ENCODE measurements at regions not wholly inside any gene's neighbourhood (a gene's known extent, or its start where the extent isn't known, plus 50 kb on each side); places are given as distances from the start of the nearest gene placed in this dataset.
"Not testable (repeated sequence)": the region's sequence is repeated elsewhere in the genome, so short reads cannot be mapped to it uniquely, and the experiment has no call there.

GRCh38 chrX:6965729-6966128, 181.8 kb upstream of the STS start:
- DNase-seq: no peak
- WGBS, 2 donors: 79% methylated on average over 4 of the region's 4 CpGs

GRCh38 chrX:6962006-6962355, 185.5 kb upstream of the STS start:
- intact Hi-C loops (cut with DNase I): no loop called here
- 87 to 91% methylated on average over 2 of the region's 2 CpGs for WGBS, 2 donors
- Histone ChIP-seq H3K27me3 (ENCODE audit: control insufficient read depth in 1 of 2, insufficient read depth in 2 of 2, low read length in 1 of 2) (no peaks in the 10 kb centered on the region), H3K4me1 (ENCODE audit: control insufficient read depth in 1 of 2, insufficient read depth in 2 of 2, low read length in 2 of 2) (no peaks in the 10 kb centered on the region), H3K4me3 (ENCODE audit: low read length in 2 of 2) (no peak overlapping the region), H3K9me3 (ENCODE audit: control insufficient read depth, low read length) (peaks cover 2% of the 10 kb centered on the region), H3K36me3 (ENCODE audit: control insufficient read depth in 1 of 2, insufficient read depth in 2 of 2, low read length in 1 of 2) (no peaks in the 10 kb centered on the region), H3K27ac (ENCODE audit: low read depth in 1 of 2, low read length in 2 of 2) (no peak overlapping the region)
- ATAC-seq (ENCODE audit: low FRiP score) (no peak), DNase-seq (no peak)

More at GRCh38 chrX:6965729-6966128, 181.8 kb upstream of the STS start:
- no peak overlapping the region for H3K4me3 ChIP-seq (ENCODE audit: low read length in 2 of 2)
- H3K36me3 ChIP-seq (ENCODE audit: control insufficient read depth in 1 of 2, insufficient read depth in 2 of 2, low read length in 1 of 2): no peaks in the 10 kb centered on the region
- no peaks in the 10 kb centered on the region for H3K9me3 ChIP-seq (ENCODE audit: control insufficient read depth, low read length)
- H3K27me3 ChIP-seq (ENCODE audit: control insufficient read depth in 1 of 2, insufficient read depth in 2 of 2, low read length in 1 of 2): no peaks in the 10 kb centered on the region
- H3K27ac ChIP-seq (ENCODE audit: low read depth in 1 of 2, low read length in 2 of 2): no peak overlapping the region
- no peaks in the 10 kb centered on the region for H3K4me1 ChIP-seq (ENCODE audit: control insufficient read depth in 1 of 2, insufficient read depth in 2 of 2, low read length in 2 of 2)
- intact Hi-C loops (cut with DNase I): no loop called here
- no peak for ATAC-seq (ENCODE audit: low FRiP score)

GRCh38 chrX:6961286-6962005, 186.1 kb upstream of the STS start:
- 71% methylated on average over 2 of the region's 2 CpGs for WGBS, 2 donors
- intact Hi-C loops (cut with DNase I): no loop called here

DNA sequence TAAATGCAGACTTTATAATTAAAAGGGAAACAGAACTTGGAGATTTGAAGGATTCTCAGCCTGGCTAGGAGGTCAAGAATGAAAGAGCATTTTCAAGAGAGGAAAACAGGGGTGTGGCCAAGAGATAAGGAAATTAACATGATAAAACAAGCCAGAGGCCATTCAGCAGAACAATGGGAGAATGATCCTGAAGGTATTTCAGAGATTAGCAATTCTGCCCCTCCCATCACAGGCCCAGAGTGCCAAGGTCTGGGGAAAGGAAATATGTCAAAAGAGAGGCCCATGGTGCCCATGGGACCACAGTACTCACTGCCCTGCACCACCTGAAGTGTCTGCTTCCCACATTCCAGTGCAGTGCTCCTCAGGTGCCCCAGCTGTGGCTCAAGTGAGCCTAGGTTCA, 188.5 kb upstream of the STS start:
- Histone ChIP-seq H3K4me3 (ENCODE audit: low read length in 2 of 2) (no peak overlapping the region), H3K27ac (ENCODE audit: low read depth in 1 of 2, low read length in 2 of 2) (no peak overlapping the region), H3K9me3 (ENCODE audit: control insufficient read depth, low read length) (peaks cover 2% of the 10 kb centered on the region), H3K36me3 (ENCODE audit: control insufficient read depth in 1 of 2, insufficient read depth in 2 of 2, low read length in 1 of 2) (no peaks in the 10 kb centered on the region), H3K27me3 (ENCODE audit: control insufficient read depth in 1 of 2, insufficient read depth in 2 of 2, low read length in 1 of 2) (no peaks in the 10 kb centered on the region), H3K4me1 (ENCODE audit: control insufficient read depth in 1 of 2, insufficient read depth in 2 of 2, low read length in 2 of 2) (no peaks in the 10 kb centered on the region)
- ATAC-seq (ENCODE audit: low FRiP score) (no peak), DNase-seq (no peak)
- intact Hi-C loops (cut with DNase I): no loop called here

More at GRCh38 chrX:6961286-6962005, 186.1 kb upstream of the STS start:
- ATAC-seq (ENCODE audit: low FRiP score) (no peak), DNase-seq (no peak)
- H3K36me3 ChIP-seq (ENCODE audit: control insufficient read depth in 1 of 2, insufficient read depth in 2 of 2, low read length in 1 of 2): no peaks in the 10 kb centered on the region
- H3K27me3 ChIP-seq (ENCODE audit: control insufficient read depth in 1 of 2, insufficient read depth in 2 of 2, low read length in 1 of 2): no peaks in the 10 kb centered on the region
- H3K4me3 ChIP-seq (ENCODE audit: low read length in 2 of 2): no peak overlapping the region
- H3K4me1 ChIP-seq (ENCODE audit: control insufficient read depth in 1 of 2, insufficient read depth in 2 of 2, low read length in 2 of 2): no peaks in the 10 kb centered on the region
- H3K27ac ChIP-seq (ENCODE audit: low read depth in 1 of 2, low read length in 2 of 2): no peak overlapping the region
- peaks cover 2% of the 10 kb centered on the region for H3K9me3 ChIP-seq (ENCODE audit: control insufficient read depth, low read length)

DNA sequence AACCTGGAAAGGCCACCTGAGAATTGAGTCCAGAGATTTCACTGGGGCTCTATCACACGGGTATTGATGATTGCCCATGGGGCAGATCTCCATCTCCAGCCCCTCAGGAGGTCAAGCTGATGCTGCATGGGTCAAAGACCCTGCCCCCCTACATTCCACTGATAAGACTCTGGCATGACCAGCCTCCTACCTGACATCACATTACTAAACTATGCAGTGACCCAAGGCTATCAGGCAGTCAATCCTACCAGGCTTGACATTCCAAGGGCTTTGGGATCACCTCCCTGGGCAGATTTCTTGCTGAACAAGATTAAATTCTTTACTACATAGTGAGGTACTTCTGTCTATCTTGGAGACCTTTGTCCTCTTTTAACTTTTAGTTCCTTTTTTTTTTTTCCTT, 192.7 kb upstream of the STS start:
- Histone ChIP-seq H3K27me3 (ENCODE audit: control insufficient read depth in 1 of 2, insufficient read depth in 2 of 2, low read length in 1 of 2) (no peaks in the 10 kb centered on the region), H3K4me3 (ENCODE audit: low read length in 2 of 2) (no peak overlapping the region), H3K27ac (ENCODE audit: low read depth in 1 of 2, low read length in 2 of 2) (no peak overlapping the region), H3K4me1 (ENCODE audit: control insufficient read depth in 1 of 2, insufficient read depth in 2 of 2, low read length in 2 of 2) (no peaks in the 10 kb centered on the region), H3K9me3 (ENCODE audit: control insufficient read depth, low read length) (peaks cover 2% of the 10 kb centered on the region), H3K36me3 (ENCODE audit: control insufficient read depth in 1 of 2, insufficient read depth in 2 of 2, low read length in 1 of 2) (no peaks in the 10 kb centered on the region)
- WGBS, 2 donors: 59 to 92% methylated on average over 1 of the region's 1 CpG
- ATAC-seq (ENCODE audit: low FRiP score) (no peak), DNase-seq (no peak)
- intact Hi-C loops (cut with DNase I): no loop called here

GRCh38 chrX:6946168-6946567, 201.3 kb upstream of the STS start:
- Histone ChIP-seq H3K27ac (ENCODE audit: low read depth in 1 of 2, low read length in 2 of 2) (no peak overlapping the region), H3K9me3 (ENCODE audit: control insufficient read depth, low read length) (no peaks in the 10 kb centered on the region), H3K4me3 (ENCODE audit: low read length in 2 of 2) (no peak overlapping the region), H3K27me3 (ENCODE audit: control insufficient read depth in 1 of 2, insufficient read depth in 2 of 2, low read length in 1 of 2) (no peaks in the 10 kb centered on the region), H3K4me1 (ENCODE audit: control insufficient read depth in 1 of 2, insufficient read depth in 2 of 2, low read length in 2 of 2) (no peaks in the 10 kb centered on the region), H3K36me3 (ENCODE audit: control insufficient read depth in 1 of 2, insufficient read depth in 2 of 2, low read length in 1 of 2) (no peaks in the 10 kb centered on the region)
- ATAC-seq (ENCODE audit: low FRiP score) (no peak), DNase-seq (no peak)
- intact Hi-C loops (cut with DNase I): no loop called here
- 82% methylated on average over 3 of the region's 3 CpGs for WGBS, 2 donors

DNA sequence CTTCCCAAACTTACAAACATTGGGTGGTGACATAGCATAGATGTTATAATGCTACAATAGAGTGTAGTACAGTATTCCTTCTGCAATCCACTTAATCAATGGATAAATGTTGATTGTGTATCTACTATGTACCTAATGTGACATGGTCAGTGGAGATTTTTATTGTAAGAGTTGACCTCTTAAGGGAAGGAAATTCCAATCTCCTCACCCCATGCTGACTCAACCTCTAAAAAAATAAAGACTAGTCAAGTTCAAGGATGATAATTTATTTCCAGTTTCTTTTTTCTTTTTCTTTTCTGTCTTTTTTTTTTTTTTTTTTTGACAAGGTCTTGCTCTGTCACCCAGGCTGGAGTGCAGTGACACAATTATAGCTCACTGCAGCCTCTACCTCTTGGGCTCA, 206.5 kb upstream of the STS start:
- DNase-seq: no peak
- intact Hi-C loops (cut with DNase I): no loop called here
- ATAC-seq (ENCODE audit: low FRiP score): no peak

GRCh38 chrX:6932942-6933341, 214.6 kb upstream of the STS start:
- intact Hi-C loops (cut with DNase I); H3K4me1 ChIP-seq (ENCODE audit: control insufficient read depth in 1 of 2, insufficient read depth in 2 of 2, low read length in 2 of 2); H3K27me3 ChIP-seq (ENCODE audit: control insufficient read depth in 1 of 2, insufficient read depth in 2 of 2, low read length in 1 of 2); H3K9me3 ChIP-seq (ENCODE audit: control insufficient read depth, low read length); H3K27ac ChIP-seq (ENCODE audit: low read depth in 1 of 2, low read length in 2 of 2); ATAC-seq (ENCODE audit: low FRiP score); H3K4me3 ChIP-seq (ENCODE audit: low read length in 2 of 2); DNase-seq; H3K36me3 ChIP-seq (ENCODE audit: control insufficient read depth in 1 of 2, insufficient read depth in 2 of 2, low read length in 1 of 2): not testable (repeated sequence)
- WGBS, 2 donors: 84 to 86% methylated on average over 7 of the region's 9 CpGs

More for the DNA sequence above, 206.5 kb upstream of the STS start:
- Histone ChIP-seq H3K36me3 (ENCODE audit: control insufficient read depth in 1 of 2, insufficient read depth in 2 of 2, low read length in 1 of 2) (no peaks in the 10 kb centered on the region), H3K4me1 (ENCODE audit: control insufficient read depth in 1 of 2, insufficient read depth in 2 of 2, low read length in 2 of 2) (no peaks in the 10 kb centered on the region), H3K27ac (ENCODE audit: low read depth in 1 of 2, low read length in 2 of 2) (no peak overlapping the region), H3K9me3 (ENCODE audit: control insufficient read depth, low read length) (no peaks in the 10 kb centered on the region), H3K4me3 (ENCODE audit: low read length in 2 of 2) (no peak overlapping the region), H3K27me3 (ENCODE audit: control insufficient read depth in 1 of 2, insufficient read depth in 2 of 2, low read length in 1 of 2) (no peaks in the 10 kb centered on the region)

DNA sequence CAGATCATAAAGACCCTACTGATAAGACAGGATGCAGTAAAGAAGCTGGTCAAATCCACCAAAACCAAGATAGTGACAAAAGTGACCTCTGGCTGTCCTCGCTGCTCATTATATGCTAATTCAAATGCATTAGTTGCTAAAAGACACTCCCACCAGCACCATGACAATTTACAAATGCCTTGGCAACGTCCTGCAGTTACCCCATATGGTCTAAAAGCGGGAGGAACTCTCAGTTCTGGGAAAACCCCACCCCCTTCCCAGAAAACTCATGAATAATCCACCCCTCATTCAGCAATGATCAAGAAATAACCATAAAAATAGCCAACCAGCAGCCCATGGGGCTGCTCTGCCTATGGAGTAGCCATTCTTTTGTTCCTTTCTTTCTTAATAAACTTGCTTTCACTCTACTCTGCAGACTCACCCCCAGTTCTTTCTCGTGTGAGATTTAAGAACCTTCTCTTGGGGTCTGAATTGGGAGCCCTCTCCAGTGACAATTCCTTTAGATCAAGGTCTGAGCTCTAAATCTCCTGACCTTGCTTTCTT, 217.1 kb upstream of the STS start:
- Histone ChIP-seq H3K36me3 (ENCODE audit: control insufficient read depth in 1 of 2, insufficient read depth in 2 of 2, low read length in 1 of 2) (no peaks in the 10 kb centered on the region), H3K27me3 (ENCODE audit: control insufficient read depth in 1 of 2, insufficient read depth in 2 of 2, low read length in 1 of 2) (no peaks in the 10 kb centered on the region), H3K4me3 (ENCODE audit: low read length in 2 of 2) (no peak overlapping the region), H3K27ac (ENCODE audit: low read depth in 1 of 2, low read length in 2 of 2) (no peak overlapping the region), H3K4me1 (ENCODE audit: control insufficient read depth in 1 of 2, insufficient read depth in 2 of 2, low read length in 2 of 2) (no peaks in the 10 kb centered on the region), H3K9me3 (ENCODE audit: control insufficient read depth, low read length) (no peaks in the 10 kb centered on the region)
- 48 to 55% methylated on average over 4 of the region's 4 CpGs for WGBS, 2 donors
- DNase-seq: no peak
- intact Hi-C loops (cut with DNase I): no loop called here
- no peak for ATAC-seq (ENCODE audit: low FRiP score)
